ENCODE measurements at regions not wholly inside any gene's neighbourhood (a gene's known extent, or its start where the extent isn't known, plus 50 kb on each side); places are given as distances from the start of the nearest gene placed in this dataset.
"Not testable (repeated sequence)": the region's sequence is repeated elsewhere in the genome, so short reads cannot be mapped to it uniquely, and the experiment has no call there.

- peak; percentile 6 for DNase-seq (ENCODE audit: low spot score)
Observed at GRCh38 chr2:100741880-100742276, 78.1 kb upstream of the NPAS2 start.

- DNase-seq (ENCODE audit: low spot score), result peak; percentile 92
Observed at GRCh38 chr2:100742277-100743254, 77.4 kb upstream of the NPAS2 start.

DNA sequence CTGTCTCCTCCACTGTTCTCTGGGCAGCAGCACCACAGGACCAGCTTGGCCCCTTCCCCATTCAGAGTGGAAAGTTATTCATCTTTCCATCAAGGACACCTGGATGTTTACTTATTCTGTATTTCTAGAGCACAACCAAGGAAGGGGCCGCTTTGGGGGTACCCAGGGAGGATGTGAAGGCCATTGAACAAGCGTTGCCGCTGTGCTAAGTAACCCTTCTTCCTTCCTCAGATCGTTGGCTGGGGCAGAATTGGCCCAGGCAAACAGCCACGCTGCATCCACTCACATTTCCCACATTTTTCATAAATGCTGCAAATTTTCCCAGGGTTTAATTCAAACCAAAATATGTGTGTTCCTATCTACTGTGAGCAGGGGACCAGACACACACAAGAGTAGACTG is 76.2 kb upstream of the NPAS2 start:
- DNase-seq (ENCODE audit: low spot score), result no peak

DNA sequence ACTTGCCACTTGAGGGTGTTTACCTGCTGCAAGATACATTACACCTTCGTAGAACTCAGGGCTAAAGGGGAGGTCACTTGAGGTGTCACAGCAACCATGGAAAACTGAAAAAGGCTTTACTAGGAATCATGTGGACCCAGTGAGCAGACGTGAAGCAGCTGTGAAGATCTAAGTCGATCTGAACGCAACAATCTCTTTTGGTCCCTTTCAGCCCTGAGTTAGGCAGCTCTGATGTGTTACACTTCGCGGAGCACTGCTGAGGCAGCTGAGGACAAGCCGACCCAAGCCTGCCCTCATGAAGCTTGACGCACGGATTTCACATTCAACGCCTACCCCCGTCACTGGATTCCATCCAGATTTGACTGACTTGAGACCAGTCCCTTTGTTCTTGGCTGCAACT is 75.8 kb upstream of the NPAS2 start:
- DNase-seq (ENCODE audit: low spot score), result no peak

- DNase-seq (ENCODE audit: low spot score), result peak; percentile 77
Observed at GRCh38 chr2:100744589-100744988, 75.3 kb upstream of the NPAS2 start.

GRCh38 chr2:100745604-100746003 is 74.3 kb upstream of the NPAS2 start:
- DNase-seq (ENCODE audit: low spot score), result no peak

- peak; percentile 15 for DNase-seq (ENCODE audit: low spot score)
Observed at GRCh38 chr2:100747551-100747950, 72.4 kb upstream of the NPAS2 start.

DNA sequence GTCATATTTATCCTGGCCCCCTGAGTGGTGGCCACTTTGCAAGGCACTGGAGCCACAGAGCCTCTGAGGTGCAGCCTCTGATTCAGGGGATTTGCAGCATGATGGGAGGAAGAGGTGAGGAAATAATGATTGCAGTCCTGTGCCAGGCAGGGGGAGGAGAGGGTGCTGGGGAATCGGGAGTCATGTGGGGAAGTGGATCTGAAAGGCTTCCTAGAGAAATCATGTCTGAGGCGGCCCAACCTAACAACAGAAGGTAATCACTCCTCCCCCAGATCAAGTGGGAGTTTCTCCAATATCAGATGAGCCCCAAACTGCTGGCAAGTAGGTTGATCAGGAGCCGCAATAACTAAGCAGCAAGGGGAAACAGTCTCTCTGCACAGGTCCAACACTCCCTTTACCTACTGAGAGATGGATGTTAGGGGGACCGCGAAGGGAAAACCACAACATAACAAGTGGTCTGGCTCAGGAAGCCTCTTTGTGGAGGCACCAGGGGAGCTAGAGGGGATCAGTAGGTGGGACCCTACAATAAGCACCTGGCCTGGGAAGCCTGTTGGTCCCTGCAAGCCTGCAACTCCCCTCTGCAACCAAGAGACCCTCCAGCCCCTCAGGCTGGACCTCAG is 71.8 kb upstream of the NPAS2 start:
- no peak for DNase-seq (ENCODE audit: low spot score)

DNA sequence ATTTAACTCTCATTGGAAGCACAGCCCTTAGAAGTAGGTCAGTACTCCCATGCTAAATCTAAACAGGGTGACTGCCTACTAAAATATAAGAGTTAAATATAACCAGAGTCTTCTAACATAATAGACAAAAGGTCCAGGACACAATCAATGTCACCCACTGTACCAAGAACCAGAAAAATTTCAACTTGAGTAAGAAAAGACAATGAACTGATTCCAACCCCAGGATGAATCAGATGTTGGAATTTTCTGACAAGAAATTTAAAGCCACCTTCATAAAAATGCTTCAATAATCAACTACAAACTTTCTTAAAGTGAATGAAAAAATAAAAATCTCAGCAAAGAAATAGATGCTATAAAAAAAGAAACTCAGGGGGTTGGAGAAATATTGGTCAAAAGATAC is 71.3 kb upstream of the NPAS2 start:
- DNase-seq (ENCODE audit: low spot score), result peak; percentile 26

DNA sequence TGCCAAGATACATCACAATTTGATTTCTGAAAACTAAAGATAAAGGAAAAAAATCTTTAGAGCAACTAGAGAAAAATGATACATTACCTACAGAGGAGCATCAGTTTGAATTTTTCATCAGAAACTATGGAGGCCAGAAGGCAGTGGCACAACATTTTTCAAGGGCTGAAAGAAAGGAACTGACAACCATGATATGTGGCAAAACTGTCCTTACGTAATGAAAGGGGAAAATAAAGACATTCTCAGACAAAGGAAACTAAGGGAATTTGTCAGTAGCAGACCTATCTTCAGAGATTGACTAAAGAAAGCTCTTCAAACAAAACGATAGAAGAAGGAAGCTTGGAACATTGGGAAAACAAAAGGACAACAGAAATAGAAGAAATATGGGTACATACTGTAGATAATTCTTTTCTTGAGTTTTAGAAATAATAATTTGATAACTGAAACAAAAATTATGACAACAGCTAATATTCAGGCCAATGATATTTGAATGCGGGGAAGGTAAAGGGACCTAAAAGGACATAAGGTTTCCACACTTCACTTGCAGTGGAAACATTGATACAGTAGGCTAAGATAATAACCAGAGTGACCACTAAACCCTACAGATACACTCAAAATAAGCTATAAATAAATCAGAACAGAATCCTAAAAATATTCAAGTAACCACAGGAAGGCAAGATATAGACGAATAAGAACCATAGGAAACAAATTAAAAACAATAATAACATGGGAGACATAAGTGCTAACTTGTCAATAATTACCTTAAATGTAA is 70.0 kb upstream of the NPAS2 start:
- DNase-seq (ENCODE audit: low spot score), result no peak

DNA sequence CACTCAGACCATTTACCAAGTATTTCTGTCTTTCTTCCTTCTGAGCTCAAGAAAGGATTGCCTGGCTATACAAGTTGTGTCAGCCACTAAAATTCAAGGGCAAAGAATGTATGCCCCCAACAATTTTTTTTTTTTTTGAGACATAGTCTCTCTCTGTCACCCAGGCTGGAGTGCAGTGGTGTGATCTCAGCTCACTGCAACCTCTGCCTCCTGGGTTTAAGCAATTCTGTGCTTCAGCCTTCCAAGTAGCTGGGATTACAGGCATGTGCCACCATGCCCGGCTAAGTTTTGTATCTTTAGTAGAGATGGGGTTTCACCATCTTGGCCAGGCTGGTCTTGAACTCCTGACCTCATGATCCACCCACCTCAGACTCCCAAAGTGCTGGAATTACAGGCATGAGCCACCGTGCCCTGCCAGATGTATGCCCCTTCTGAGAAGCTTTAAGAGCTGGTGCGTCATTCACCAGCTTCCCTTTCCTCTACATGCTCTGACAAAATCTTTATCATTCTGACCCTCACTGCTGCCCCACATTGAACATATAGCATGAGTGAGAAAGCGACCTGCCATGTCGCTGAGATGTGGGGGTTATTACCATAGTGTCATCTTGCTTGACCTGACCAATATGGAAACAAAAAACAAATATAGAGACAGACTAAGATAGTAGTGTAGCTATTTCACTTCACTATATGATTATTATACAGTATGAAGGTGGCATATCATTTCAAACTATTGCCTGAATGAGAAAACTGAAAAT is 67.9 kb upstream of the NPAS2 start:
- not testable (repeated sequence) for DNase-seq (ENCODE audit: low spot score)

DNA sequence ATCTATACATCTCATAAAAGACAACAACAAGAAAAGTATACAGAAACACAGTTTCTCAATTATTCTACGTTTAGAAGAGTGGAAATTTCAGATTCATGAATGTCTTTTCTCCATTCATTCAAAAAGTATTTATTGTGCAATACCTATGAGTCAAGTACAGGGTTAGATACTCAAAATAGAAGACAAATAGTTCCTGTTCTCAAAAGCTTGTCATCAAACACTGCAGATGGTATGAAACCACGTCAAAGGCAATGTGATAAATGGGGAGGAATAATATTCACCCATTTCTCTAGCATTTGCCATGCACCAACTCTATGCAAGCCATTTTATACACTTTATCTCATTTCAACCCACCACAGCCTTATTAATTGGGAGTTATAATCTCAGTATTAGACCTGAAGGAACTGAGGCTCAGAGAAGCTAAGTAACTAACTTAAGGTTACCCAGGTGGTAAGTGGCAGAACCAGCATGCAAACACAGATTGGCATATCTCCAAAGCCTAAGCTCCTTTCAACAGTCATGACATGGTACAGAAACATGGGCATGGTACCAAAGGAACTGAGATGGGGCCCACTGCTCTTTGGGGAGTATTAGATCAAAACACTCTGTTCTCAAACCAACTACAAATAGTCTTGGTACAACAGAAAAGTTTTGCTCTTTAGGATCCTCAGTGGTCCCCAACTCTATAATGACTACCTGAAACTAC is 67.2 kb upstream of the NPAS2 start:
- peak; percentile 77 for DNase-seq (ENCODE audit: low spot score)

GRCh38 chr2:100753444-100753843 is 66.5 kb upstream of the NPAS2 start:
- no peak for DNase-seq (ENCODE audit: low spot score)

- DNase-seq (ENCODE audit: low spot score), result no peak
Observed at GRCh38 chr2:100753881-100754280, 66.1 kb upstream of the NPAS2 start.

DNA sequence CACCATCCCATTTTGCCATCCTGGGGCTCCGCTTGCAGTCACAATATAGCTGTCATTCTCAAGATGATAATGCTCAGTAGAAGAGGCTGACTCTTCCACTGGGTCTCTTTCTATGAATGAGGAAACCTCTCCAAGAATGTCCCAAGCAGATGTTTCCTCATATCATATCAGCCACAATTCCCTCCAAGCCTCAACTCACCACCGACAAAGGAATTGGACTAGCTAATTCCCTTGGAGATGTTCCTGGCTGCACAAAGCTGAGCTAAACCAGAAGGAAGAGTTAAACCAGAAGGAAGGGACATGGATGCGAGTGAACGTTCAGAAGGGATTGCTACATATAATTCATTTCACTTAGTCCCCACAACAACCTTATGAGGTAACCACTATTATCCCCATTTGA is 65.0 kb upstream of the NPAS2 start:
- no peak for DNase-seq (ENCODE audit: low spot score)

- peak; percentile 79 for DNase-seq (ENCODE audit: low spot score)
Observed at GRCh38 chr2:100755441-100755840, 64.5 kb upstream of the NPAS2 start.

GRCh38 chr2:100756704-100757103 is 63.2 kb upstream of the NPAS2 start:
- DNase-seq (ENCODE audit: low spot score), result no peak

GRCh38 chr2:100757621-100758394 is 62.1 kb upstream of the NPAS2 start:
- DNase-seq (ENCODE audit: low spot score), result peak; percentile 37

DNA sequence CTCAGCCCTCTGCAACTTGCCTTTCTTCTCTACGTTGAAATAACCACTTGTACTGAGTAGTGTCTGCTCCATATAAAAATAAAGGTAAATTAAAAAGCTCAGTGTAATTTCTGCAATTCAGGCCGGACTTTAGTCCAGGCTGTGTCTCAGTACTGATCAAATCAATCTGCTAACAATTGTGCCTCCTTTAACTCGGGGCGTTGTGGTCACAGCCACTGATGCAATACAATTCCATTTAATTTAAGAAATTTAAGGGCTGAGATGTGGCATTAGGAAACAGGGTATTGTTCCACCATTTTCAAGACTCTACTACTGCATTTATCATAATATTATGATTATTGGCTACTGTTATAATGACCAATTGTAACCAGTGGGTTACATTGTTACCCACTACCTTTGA is 60.0 kb upstream of the NPAS2 start:
- no peak for DNase-seq (ENCODE audit: low spot score)

DNA sequence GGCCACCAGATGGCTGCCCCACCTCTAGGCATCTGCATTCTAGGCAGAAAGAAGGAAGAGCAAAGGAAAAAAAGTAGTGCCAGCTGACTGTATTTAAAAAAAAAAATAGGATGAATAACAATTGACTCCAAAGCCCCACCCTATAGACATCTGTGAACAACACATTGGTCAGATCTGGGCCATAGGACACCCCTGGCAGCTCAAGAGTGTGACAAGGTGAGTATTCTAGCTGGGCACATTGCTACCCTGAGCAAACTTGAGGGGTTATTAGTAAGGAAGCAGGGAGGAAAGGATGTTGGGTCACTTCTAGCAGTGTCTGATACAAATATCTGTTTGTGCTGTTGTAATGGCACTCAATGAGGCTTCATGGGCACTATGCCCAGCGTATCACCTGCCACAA is 58.6 kb upstream of the NPAS2 start:
- DNase-seq (ENCODE audit: low spot score), result no peak

GRCh38 chr2:100764430-100764829 is 55.5 kb upstream of the NPAS2 start:
- no peak for DNase-seq (ENCODE audit: low spot score)

Measured in kidney tubule cell (primary cell).